ENCODE measurements at regions not wholly inside any gene's neighbourhood (a gene's known extent, or its start where the extent isn't known, plus 50 kb on each side); places are given as distances from the start of the nearest gene placed in this dataset.
"Not testable (repeated sequence)": the region's sequence is repeated elsewhere in the genome, so short reads cannot be mapped to it uniquely, and the experiment has no call there.

- intact Hi-C loops (cut with DNase I), result no loop called here
- ATAC-seq (no peak), DNase-seq (no peak)
Observed at GRCh38 chr4:30103455-30103854, 616.7 kb upstream of the PCDH7 start.

GRCh38 chr4:30116401-30116800 is 603.8 kb upstream of the PCDH7 start:
- intact Hi-C loops (cut with DNase I), result no loop called here
- DNase-seq (no peak), ATAC-seq (no peak)

GRCh38 chr4:30117433-30117832 is 602.7 kb upstream of the PCDH7 start:
- no peak for DNase-seq
- no peak for ATAC-seq
- intact Hi-C loops (cut with DNase I), result no loop called here

GRCh38 chr4:30122711-30123110 is 597.5 kb upstream of the PCDH7 start:
- intact Hi-C loops (cut with DNase I), result no loop called here

GRCh38 chr4:30124621-30125020 is 595.5 kb upstream of the PCDH7 start:
- ATAC-seq; DNase-seq; intact Hi-C loops (cut with DNase I): not testable (repeated sequence)

More at GRCh38 chr4:30122711-30123110, 597.5 kb upstream of the PCDH7 start:
- ATAC-seq (no peak), DNase-seq (no peak)

- ATAC-seq (no peak), DNase-seq (no peak)
- intact Hi-C loops (cut with DNase I), result no loop called here
Observed at GRCh38 chr4:30125868-30126267, 594.3 kb upstream of the PCDH7 start.

GRCh38 chr4:30126351-30126750 is 593.8 kb upstream of the PCDH7 start:
- no peak for ATAC-seq

GRCh38 chr4:30148828-30149227 is 571.3 kb upstream of the PCDH7 start:
- intact Hi-C loops (cut with DNase I); DNase-seq; ATAC-seq: not testable (repeated sequence)

More at GRCh38 chr4:30126351-30126750, 593.8 kb upstream of the PCDH7 start:
- intact Hi-C loops (cut with DNase I), result no loop called here
- DNase-seq, result no peak

GRCh38 chr4:30149539-30149938 is 570.6 kb upstream of the PCDH7 start:
- intact Hi-C loops (cut with DNase I); ATAC-seq; DNase-seq: not testable (repeated sequence)

GRCh38 chr4:30153427-30153826 is 566.7 kb upstream of the PCDH7 start:
- ATAC-seq (no peak), DNase-seq (no peak)
- intact Hi-C loops (cut with DNase I), result no loop called here

GRCh38 chr4:30160140-30160539 is 560.0 kb upstream of the PCDH7 start:
- intact Hi-C loops (cut with DNase I), result no loop called here
- DNase-seq (no peak), ATAC-seq (no peak)

- no peak for ATAC-seq
- no peak for DNase-seq
- intact Hi-C loops (cut with DNase I), result no loop called here
Observed at GRCh38 chr4:30172416-30172815, 547.8 kb upstream of the PCDH7 start.

GRCh38 chr4:30181512-30181911 is 538.7 kb upstream of the PCDH7 start:
- intact Hi-C loops (cut with DNase I), result no loop called here
- ATAC-seq (no peak), DNase-seq (no peak)

- ATAC-seq, result no peak
- DNase-seq, result no peak
- intact Hi-C loops (cut with DNase I), result no loop called here
Observed at GRCh38 chr4:30181918-30182317, 538.3 kb upstream of the PCDH7 start.

- ATAC-seq, result no peak
- intact Hi-C loops (cut with DNase I), result no loop called here
- no peak for DNase-seq
Observed at GRCh38 chr4:30182786-30183185, 537.4 kb upstream of the PCDH7 start.

- DNase-seq (no peak), ATAC-seq (no peak)
Observed at GRCh38 chr4:30191902-30192301, 528.3 kb upstream of the PCDH7 start.

GRCh38 chr4:30207389-30207788 is 512.8 kb upstream of the PCDH7 start:
- intact Hi-C loops (cut with DNase I), result no loop called here
- DNase-seq, result no peak
- ATAC-seq, result no peak

More at GRCh38 chr4:30191902-30192301, 528.3 kb upstream of the PCDH7 start:
- intact Hi-C loops (cut with DNase I), result no loop called here

- no peak for DNase-seq
- intact Hi-C loops (cut with DNase I), result no loop called here
- ATAC-seq, result no peak
Observed at GRCh38 chr4:30208731-30209435, 511.3 kb upstream of the PCDH7 start.

- intact Hi-C loops (cut with DNase I); ATAC-seq; DNase-seq: not testable (repeated sequence)
Observed at GRCh38 chr4:30215973-30216372, 504.2 kb upstream of the PCDH7 start.

- intact Hi-C loops (cut with DNase I), result no loop called here
- ATAC-seq (no peak), DNase-seq (no peak)
Observed at GRCh38 chr4:30245140-30245539, 475.0 kb upstream of the PCDH7 start.

- intact Hi-C loops (cut with DNase I), result no loop called here
- DNase-seq (no peak), ATAC-seq (no peak)
Observed at GRCh38 chr4:30256116-30256832, 463.9 kb upstream of the PCDH7 start.

Measured in left cardiac atrium (tissue), 4 donors.